Panc1 (cell line): ENCODE measurements at regions not wholly inside any gene's neighbourhood (a gene's known extent, or its start where the extent isn't known, plus 50 kb on each side); places are given as distances from the start of the nearest gene placed in this dataset.

ENCODE experiments used
- CTCF ChIP-seq: fragments of 450-650 bp; IDR thresholded peaks from 2 replicates; pipeline ENCODE4 v1.5.1; 2017; ENCODE audit warnings: mild to moderate bottlenecking
- POLR2AphosphoS5 ChIP-seq: IDR thresholded peaks from 2 replicates; pipeline ENCODE4 v1.6.1; 2012; ENCODE audit warnings: mild to moderate bottlenecking, low read depth, low read length, moderate library complexity
- REST ChIP-seq, 2 experiments: IDR thresholded peaks; 2 replicates each; pipeline ENCODE4 v1.6.1; 2011 to 2012; ENCODE audit warnings: low read depth in 2 of 2, control low read depth in 1 of 2, low read length in 1 of 2, mild to moderate bottlenecking in 1 of 2, moderate library complexity in 1 of 2; ENCODE audit not compliant: insufficient read depth in 1 of 2

- TF ChIP-seq CTCF (no peak), REST (IDR thresholded peaks at IDR 0.05; ENCODE audit: insufficient read depth in 1 of 2, low read depth in 2 of 2, low read length in 1 of 2) (no peak), POLR2AphosphoS5 (no peak)
Measured at GRCh38 chr16:52743707-52744106, 196.8 kb upstream of the TOX3 start.
